ENCODE measurements at regions not wholly inside any gene's neighbourhood (a gene's known extent, or its start where the extent isn't known, plus 50 kb on each side); places are given as distances from the start of the nearest gene placed in this dataset.
"Not testable (repeated sequence)": the region's sequence is repeated elsewhere in the genome, so short reads cannot be mapped to it uniquely, and the experiment has no call there.

DNA sequence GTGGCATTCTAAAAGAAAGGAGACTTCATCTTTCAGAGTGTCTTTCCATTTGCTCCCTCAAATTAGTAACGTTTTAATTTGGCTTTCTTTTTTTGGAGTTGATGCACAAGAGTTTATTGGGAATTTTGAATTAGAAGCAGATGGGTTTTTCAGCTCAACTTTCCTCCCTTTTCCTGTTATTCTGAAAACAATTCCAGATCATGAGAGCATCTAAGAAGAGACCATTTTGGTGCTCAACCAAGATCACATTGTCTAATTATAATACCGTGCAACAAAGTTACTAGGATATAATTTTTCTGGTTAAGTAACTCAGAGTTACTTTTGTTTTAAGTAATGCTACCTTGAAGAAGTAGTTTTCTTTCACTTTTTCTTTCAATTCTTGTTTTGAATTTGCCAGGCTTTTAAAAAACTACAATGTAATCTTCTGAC lies 396.6 kb upstream of the KLF6 start:
- DNase-seq: no peak

- no peak for DNase-seq
Observed at GRCh38 chr10:4181081-4181480, 396.1 kb upstream of the KLF6 start.

- no peak for DNase-seq
Observed at GRCh38 chr10:4177791-4178190, 392.8 kb upstream of the KLF6 start.

- DNase-seq: no peak
Observed at GRCh38 chr10:4176500-4177281, 391.7 kb upstream of the KLF6 start.

- DNase-seq: no peak
Observed at GRCh38 chr10:4174197-4174596, 389.2 kb upstream of the KLF6 start.

- DNase-seq: no peak
Observed at GRCh38 chr10:4170633-4171314, 385.8 kb upstream of the KLF6 start.

GRCh38 chr10:4170181-4170580 lies 385.2 kb upstream of the KLF6 start:
- DNase-seq: no peak

DNA sequence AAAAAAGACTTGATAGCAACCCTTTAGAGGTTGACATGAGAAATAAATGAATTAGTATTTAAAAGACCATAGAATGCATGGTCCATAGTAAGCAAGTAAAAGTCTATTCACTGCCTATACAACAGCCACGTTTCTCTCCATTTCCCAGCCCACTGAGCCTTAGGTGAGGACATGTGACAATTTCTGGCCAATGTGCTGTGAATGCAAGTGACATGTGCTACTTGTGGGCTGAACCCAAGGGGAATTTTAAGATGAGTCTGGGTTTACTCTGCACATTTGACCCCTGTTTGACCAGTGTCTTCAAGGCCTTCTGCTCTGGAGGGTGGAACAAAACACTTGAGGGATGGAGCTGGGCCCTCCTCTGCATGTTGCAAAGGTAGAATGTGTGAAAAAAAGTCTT lies 384.4 kb upstream of the KLF6 start:
- DNase-seq: no peak

- DNase-seq: no peak
Observed at GRCh38 chr10:4167216-4167615, 382.2 kb upstream of the KLF6 start.

DNA sequence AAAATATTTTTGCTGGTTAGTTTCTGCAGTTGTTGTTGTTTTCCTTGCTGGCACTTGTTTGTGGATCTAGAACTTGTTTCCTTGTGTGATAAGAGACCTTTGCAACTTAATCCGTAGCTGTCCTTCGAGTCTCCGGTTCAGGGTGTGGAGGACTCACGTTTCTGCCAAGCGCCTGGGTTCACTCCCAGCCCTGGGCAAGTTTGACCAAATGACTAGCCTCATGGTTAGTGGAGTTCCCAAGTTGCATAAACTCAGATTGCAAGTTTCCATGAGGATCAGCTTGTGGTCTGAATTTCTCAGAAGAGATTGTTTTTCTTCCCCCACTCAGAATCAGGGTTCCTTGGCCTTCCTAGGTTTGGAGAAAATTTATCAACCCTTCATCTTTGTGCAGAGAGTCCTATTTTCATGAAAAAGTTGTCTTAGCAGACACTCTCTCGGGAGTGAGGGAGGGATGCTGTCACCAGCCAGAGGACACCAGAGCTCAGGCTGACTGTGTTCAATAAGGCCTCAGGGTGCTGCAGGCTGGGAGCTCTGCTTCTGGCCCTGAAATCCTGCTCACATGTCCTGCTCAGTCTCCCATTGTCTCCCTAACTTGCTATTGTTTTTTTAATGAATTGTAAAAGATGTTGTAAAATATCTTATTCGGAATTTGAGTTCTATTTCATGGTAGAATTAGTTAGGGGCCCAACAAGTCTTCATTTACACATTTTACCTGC lies 377.7 kb upstream of the KLF6 start:
- DNase-seq: no peak

GRCh38 chr10:4159173-4159572 lies 374.2 kb upstream of the KLF6 start:
- no peak for DNase-seq

DNA sequence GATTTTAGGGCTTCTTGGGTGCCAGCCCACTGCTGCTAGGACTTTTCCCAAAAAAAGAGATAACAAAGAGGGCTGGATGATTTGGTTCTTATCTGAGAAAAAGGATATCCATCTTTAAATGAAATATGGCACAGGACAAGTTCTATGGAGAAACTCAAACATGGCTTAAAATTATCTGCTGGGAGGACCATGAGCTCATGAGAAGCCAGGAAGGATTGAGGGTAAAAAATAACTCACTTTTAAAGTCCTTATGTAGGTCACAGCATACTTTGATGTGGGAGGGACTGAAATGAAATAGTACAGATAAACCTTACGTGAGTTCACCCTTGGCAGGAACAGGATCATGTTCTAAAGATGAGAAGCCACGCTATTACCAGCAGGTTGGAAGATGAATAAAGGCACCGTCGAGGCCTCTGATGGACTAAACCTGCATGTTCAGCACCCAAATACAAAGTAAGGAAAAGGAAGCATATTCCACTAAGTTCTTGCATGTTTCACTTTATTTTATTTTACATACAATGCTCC lies 369.2 kb upstream of the KLF6 start:
- DNase-seq: no peak

DNA sequence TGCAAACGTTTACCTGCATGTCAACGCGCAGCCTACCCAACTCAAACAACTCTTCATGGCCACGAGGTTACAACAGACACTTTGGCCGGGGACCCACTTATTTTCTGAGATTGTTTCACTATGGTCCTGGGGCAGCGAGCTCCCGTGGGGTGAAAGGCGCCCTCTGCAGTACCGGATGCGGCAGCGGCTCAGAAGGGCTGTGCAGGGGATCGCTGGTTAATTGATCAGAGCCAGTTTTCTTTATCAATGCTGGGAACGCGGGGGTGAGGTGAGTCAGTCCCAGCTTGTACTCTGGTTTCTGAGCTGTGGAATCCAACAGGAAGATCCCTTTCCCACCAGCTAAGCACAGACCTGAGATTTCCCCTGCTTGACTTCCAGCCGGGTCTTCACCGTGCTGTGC lies 366.5 kb upstream of the KLF6 start:
- no peak for DNase-seq

GRCh38 chr10:4150676-4151075 lies 365.7 kb upstream of the KLF6 start:
- DNase-seq: no peak

DNA sequence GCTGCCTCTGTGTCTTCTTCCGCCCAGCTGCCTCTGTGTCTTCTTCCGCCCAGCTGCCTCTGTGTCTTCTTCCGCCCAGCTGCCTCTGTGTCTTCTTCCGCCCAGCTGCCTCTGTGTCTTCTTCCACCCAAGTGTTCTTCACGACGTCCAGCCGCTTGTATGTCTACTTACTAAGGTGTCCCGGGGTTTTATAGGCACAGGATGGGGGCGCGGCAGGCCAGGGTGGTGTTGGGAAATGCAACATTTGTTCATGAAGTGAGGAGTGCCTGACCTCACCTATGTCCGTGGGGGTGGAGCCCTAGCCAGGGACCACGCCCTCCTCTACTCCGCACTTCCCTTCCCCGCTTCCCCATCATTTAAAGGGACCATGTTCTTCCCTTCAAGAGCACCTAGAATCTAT lies 364.5 kb upstream of the KLF6 start:
- not testable (repeated sequence) for DNase-seq

DNA sequence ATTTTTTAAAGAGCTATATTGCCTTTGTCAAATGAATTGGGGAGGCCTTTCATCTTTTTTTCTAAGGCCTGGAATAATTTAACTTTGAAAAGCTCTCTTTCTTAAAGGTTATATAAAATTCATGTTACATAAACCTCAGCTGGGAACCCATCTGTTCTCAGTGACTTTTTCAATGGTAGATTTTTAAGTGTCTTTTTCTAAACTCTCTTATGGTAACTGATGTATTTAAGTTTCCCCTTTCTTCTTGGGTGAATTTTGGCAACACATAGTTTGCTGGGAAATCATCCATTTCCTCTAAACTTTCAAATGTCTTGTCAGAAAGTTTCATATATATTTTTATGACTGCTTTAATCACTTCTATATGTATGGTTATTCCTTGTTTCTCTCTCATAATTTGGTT lies 362.2 kb upstream of the KLF6 start:
- DNase-seq: no peak

GRCh38 chr10:4144817-4145216 lies 359.8 kb upstream of the KLF6 start:
- no peak for DNase-seq

GRCh38 chr10:4141471-4141870 lies 356.5 kb upstream of the KLF6 start:
- DNase-seq: no peak

- DNase-seq: no peak
Observed at GRCh38 chr10:4138146-4138721, 353.2 kb upstream of the KLF6 start.

DNA sequence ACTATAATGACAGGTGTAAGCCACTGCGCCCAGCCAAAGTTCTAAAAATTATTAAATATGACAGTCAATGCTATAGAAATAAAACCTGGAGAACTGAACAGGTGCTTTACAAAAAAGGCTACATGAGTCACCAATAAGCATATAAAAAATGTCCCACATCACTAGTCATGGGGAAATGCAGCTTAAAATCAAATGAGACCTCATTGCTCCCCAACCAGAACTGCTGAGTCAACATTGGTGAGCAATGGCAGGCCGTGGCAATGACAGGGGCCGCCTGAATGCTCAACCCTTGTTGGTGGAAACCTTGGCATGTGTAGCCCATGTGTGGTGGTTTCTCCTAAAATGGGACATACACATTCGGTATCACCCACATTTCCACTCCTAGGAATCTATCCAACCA lies 352.3 kb upstream of the KLF6 start:
- no peak for DNase-seq

DNA sequence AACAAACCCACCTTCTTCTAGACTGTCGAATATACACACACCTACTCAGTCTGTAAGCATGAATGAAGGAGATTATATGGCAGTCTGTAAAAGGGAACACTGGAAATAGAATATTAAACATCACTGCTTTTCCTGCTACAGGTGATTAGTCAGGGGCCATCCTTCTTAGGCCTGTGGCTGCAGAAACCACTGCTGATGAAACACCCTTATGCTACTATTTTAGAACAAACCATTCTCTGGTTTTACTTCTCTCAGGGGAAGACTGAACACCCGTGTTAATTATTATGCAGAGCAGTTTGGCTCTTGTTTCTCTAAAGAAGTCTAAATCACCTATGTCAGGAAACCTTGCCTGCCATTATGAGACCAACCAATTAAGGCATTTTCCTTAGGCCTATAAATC lies 351.1 kb upstream of the KLF6 start:
- DNase-seq: no peak

DNA sequence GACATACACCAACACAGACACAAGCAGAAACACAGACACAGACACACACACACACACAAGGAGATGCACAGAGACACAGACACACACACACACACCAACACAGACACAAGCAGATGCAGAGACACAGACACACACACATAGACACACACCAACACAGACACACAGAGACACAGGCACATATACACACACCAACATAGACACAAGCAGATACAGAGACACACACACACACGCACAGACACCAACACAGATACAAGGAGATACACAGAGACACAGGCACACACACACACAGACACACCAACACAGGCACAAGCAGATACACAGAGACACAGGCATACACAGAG lies 347.2 kb upstream of the KLF6 start:
- DNase-seq: no peak

DNA sequence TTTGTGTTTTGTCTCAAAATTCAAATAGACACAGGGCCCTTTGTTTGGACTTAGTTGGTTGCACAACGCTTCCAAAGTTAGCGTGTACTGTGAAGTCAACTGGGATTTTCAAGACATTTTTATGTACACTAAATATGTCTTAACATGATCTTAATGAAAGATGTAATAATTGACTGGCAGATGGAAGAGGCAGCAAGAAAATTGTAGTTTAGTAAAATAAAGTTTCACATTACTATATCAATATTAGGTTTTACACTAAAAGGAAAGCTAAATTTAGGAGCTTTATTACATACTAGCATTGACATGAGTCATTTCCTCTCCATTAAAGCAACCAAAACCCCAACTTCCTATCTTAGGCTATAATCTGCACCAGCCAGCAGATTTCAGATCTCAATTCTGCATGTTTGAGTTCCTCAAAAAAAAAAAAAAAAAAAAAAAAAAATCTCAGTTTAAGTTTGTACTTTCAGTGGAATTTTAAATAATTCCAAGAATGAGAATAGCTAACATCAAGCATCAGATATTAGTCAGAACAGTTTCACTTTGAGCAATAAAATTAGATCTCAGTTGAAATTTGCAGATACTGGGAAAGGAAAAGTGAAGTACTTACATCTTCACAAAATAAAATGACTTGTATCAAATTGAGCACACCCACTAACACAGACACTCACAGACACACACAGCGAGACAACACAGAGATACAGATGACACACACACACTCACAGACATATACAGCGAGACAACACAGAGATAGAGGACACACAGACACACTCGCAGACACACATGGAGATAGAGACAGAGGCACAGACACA lies 346.6 kb upstream of the KLF6 start:
- no peak for DNase-seq

Measured in NCI-H526 treated with DMSO at 0.1 percent for 48 hours (cell line).